Kidney (tissue), 13 donors: ENCODE measurements at regions not wholly inside any gene's neighbourhood (a gene's known extent, or its start where the extent isn't known, plus 50 kb on each side); places are given as distances from the start of the nearest gene placed in this dataset.

Experiments
- DNase-seq, 5 donors: peaks; one replicate each; pipeline ENCODE4 v3.0.0-alpha.2; 2013 to 2020
- FAIRE-seq: peaks from 2 replicates; lab custom pipeline; 2012; peaks lifted over from hg19 to GRCh38; lab: Jason Lieb, UNC
- H3K27ac ChIP-seq, 2 donors: one replicate each; pipeline ENCODE4 v1.7.0; 2013; ENCODE audit warnings: low read depth in 2 of 2, low read length in 2 of 2, inconsistent platforms in 1 of 2
- H3K27me3 ChIP-seq: one replicate; pipeline ENCODE4 v1.7.1; 2013; ENCODE audit warnings: low read length, inconsistent platforms; ENCODE audit not compliant: control insufficient read depth, insufficient read depth
- H3K36me3 ChIP-seq, 3 donors: one replicate each; pipeline versions ENCODE4 v1.7.0 to v1.7.1; 2013; ENCODE audit warnings: low read length in 3 of 3, control low read depth in 1 of 3, inconsistent platforms in 1 of 3; ENCODE audit not compliant: insufficient read depth in 3 of 3, control insufficient read depth in 2 of 3
- H3K4me1 ChIP-seq, 3 donors: one replicate each; pipeline versions ENCODE4 v1.7.0 to v1.7.1; 2013; ENCODE audit warnings: low read length in 3 of 3, inconsistent platforms in 1 of 3, low read depth in 1 of 3; ENCODE audit not compliant: control insufficient read depth in 2 of 3, insufficient read depth in 2 of 3
- H3K4me3 ChIP-seq, 3 donors: one replicate each; pipeline versions ENCODE4 v1.7.0 to v1.8.1; 2013; ENCODE audit warnings: low read length in 3 of 3, control low read depth in 1 of 3, inconsistent platforms in 1 of 3
- H3K9ac ChIP-seq, 3 donors: one replicate each; pipeline versions ENCODE4 v1.7.0 to v1.7.1; 2013; ENCODE audit warnings: low read length in 3 of 3, control low read depth in 1 of 3, inconsistent platforms in 1 of 3
- H3K9me3 ChIP-seq, 3 donors: one replicate each; pipeline versions ENCODE4 v1.7.0 to v1.7.1; 2013; ENCODE audit warnings: low read length in 3 of 3, control low read depth in 1 of 3, inconsistent platforms in 1 of 3; ENCODE audit not compliant: control insufficient read depth in 2 of 3, insufficient read depth in 1 of 3
- CTCF ChIP-seq: IDR thresholded peaks from 3 replicates; pipeline ENCODE4 v1.5.1; 2012; ENCODE audit warnings: mild to moderate bottlenecking, moderate library complexity, borderline replicate concordance; ENCODE audit not compliant: insufficient read depth; ENCODE audit errors: extremely low read depth
- intact Hi-C: fragments of 100-400 bp; cut with DNase I; formaldehyde crosslinking; loops from one replicate; pipeline ENCODE4 v1.11.1; 2022
- donor health status: control.
- donor health status: control.
- donor health status: control.
- donor health status: control.
- donor health status: control.
- donor health status: DM: yes; HTN: yes; CAD: no.
- donor health status: Normal renal cell carcinoma (clear cell type).

- no peak for FAIRE-seq
- Histone ChIP-seq H3K4me1 (no peaks in the 10 kb centered on the region), H3K36me3 (no peaks in the 10 kb centered on the region), H3K9ac (no peak overlapping the region), H3K27ac (no peak overlapping the region), H3K27me3 (no peaks in the 10 kb centered on the region), H3K9me3 (peaks cover 0 to 5% (median 0%) of the 10 kb centered on the region in 3 donors), H3K4me3 (no peak overlapping the region)
- intact Hi-C loops: no loop called here
- no peak for DNase-seq
- TF ChIP-seq CTCF: no peak
Observed at GRCh38 chr4:66506985-66507384, 836.7 kb upstream of the EPHA5 start.

GRCh38 chr4:66501997-66502396 is 831.7 kb upstream of the EPHA5 start:
- Histone ChIP-seq H3K36me3 (no peaks in the 10 kb centered on the region), H3K27ac (no peak overlapping the region), H3K27me3 (no peaks in the 10 kb centered on the region), H3K4me3 (no peak overlapping the region), H3K9me3 (no peaks in the 10 kb centered on the region), H3K4me1 (no peaks in the 10 kb centered on the region), H3K9ac (no peak overlapping the region)
- no peak for FAIRE-seq
- intact Hi-C loops: no loop called here
- no peak for TF ChIP-seq CTCF
- no peak for DNase-seq

- H3K4me1 ChIP-seq: no peaks in the 10 kb centered on the region
- TF ChIP-seq CTCF: no peak
- no peaks in the 10 kb centered on the region for H3K27me3 ChIP-seq
- DNase-seq (no peak), FAIRE-seq (no peak)
- no peak overlapping the region for H3K4me3 ChIP-seq
- no peak overlapping the region for H3K27ac ChIP-seq
- intact Hi-C loops: no loop called here
- no peaks in the 10 kb centered on the region for H3K9me3 ChIP-seq
- H3K9ac ChIP-seq: no peak overlapping the region
- H3K36me3 ChIP-seq: no peaks in the 10 kb centered on the region
Observed at GRCh38 chr4:66490729-66491128, 820.4 kb upstream of the EPHA5 start.

GRCh38 chr4:66489783-66490452 is 819.6 kb upstream of the EPHA5 start:
- H3K9ac ChIP-seq: no peak overlapping the region
- no peaks in the 10 kb centered on the region for H3K36me3 ChIP-seq
- no peaks in the 10 kb centered on the region for H3K4me1 ChIP-seq
- DNase-seq (no peak), FAIRE-seq (no peak)
- TF ChIP-seq CTCF: no peak
- H3K27me3 ChIP-seq: no peaks in the 10 kb centered on the region
- H3K27ac ChIP-seq: no peak overlapping the region
- no peak overlapping the region for H3K4me3 ChIP-seq
- H3K9me3 ChIP-seq: no peaks in the 10 kb centered on the region
- intact Hi-C loops: no loop called here
